NB4 (cell line): ENCODE measurements at regions not wholly inside any gene's neighbourhood (a gene's known extent, or its start where the extent isn't known, plus 50 kb on each side); places are given as distances from the start of the nearest gene placed in this dataset.

Source experiments
- CTCF ChIP-seq: IDR thresholded peaks from one replicate; pipeline ENCODE4 v1.5.1; 2012; ENCODE audit warnings: low read depth, low read length
- MAX ChIP-seq: IDR thresholded peaks from 2 replicates; pipeline ENCODE4 v1.6.1; 2011; ENCODE audit warnings: low read depth, low read length
- MYC ChIP-seq: IDR thresholded peaks from 2 replicates; pipeline ENCODE4 v1.6.1; 2011; ENCODE audit warnings: low read depth, low read length
- POLR2A ChIP-seq: IDR thresholded peaks from 2 replicates; pipeline ENCODE4 v1.6.1; 2011; ENCODE audit warnings: mild to moderate bottlenecking; ENCODE audit not compliant: insufficient read length; ENCODE audit errors: extremely low read depth

- TF ChIP-seq CTCF (no peak), POLR2A (no peak), MYC (no peak), MAX (no peak)
Observed at GRCh38 chr12:58174316-58174715, 232.9 kb downstream of the ATP23 start.
